Skeletal muscle tissue (tissue), 3 donors: ENCODE measurements at regions not wholly inside any gene's neighbourhood (a gene's known extent, or its start where the extent isn't known, plus 50 kb on each side); places are given as distances from the start of the nearest gene placed in this dataset.

Experiments used
- H3K27ac ChIP-seq: one replicate; pipeline ENCODE4 v1.7.0; 2013; ENCODE audit warnings: mild to moderate bottlenecking, low read depth, low read length, inconsistent platforms
- H3K27me3 ChIP-seq, 3 donors: one replicate each; pipeline ENCODE4 v1.7.0; 2013; ENCODE audit warnings: low read length in 3 of 3; ENCODE audit not compliant: control insufficient read depth in 3 of 3, insufficient read depth in 3 of 3
- H3K36me3 ChIP-seq, 3 donors: one replicate each; pipeline ENCODE4 v1.7.0; 2013; ENCODE audit warnings: low read length in 3 of 3; ENCODE audit not compliant: control insufficient read depth in 3 of 3, insufficient read depth in 3 of 3
- H3K4me1 ChIP-seq, 3 donors: one replicate each; pipeline ENCODE4 v1.7.0; 2013; ENCODE audit warnings: low read length in 3 of 3, mild to moderate bottlenecking in 3 of 3; ENCODE audit not compliant: control insufficient read depth in 3 of 3, insufficient read depth in 3 of 3
- H3K4me3 ChIP-seq, 3 donors: one replicate each; pipeline ENCODE4 v1.7.0; 2013; ENCODE audit warnings: low read length in 3 of 3
- H3K9ac ChIP-seq, 3 donors: one replicate each; pipeline ENCODE4 v1.7.0; 2013; ENCODE audit warnings: low read length in 3 of 3, mild to moderate bottlenecking in 3 of 3, moderate library complexity in 2 of 3, low read depth in 1 of 3
- H3K9me3 ChIP-seq, 3 donors: one replicate each; pipeline ENCODE4 v1.7.0; 2013; ENCODE audit warnings: low read length in 3 of 3; ENCODE audit not compliant: control insufficient read depth in 3 of 3
- donor health status: Osteomylitis.

DNA sequence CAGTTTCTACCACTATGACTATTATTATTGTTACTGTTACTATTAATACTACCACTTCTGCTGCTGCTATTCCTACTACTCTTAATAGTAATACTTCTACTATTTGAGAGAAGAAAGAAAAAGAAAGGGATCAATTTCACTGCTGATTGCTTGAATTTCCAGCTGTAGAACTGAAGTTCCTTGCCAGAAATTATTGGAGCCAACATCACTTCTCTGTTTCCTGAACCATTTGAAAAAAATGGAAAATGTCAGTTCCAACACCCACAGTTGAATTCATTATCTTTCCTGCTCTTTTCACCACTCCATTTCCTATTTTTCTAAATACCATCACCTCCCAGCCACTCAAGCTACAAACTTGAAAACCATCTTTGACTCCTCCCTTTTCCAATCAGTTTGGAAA, 54.1 kb upstream of the PIK3C2G start:
- H3K9me3 ChIP-seq, result no peaks in the 10 kb centered on the region
- H3K36me3 ChIP-seq, result no peaks in the 10 kb centered on the region
- no peaks in the 10 kb centered on the region for H3K27me3 ChIP-seq
- H3K27ac ChIP-seq, result no peak overlapping the region
- no peak overlapping the region for H3K9ac ChIP-seq
- no peak overlapping the region for H3K4me3 ChIP-seq
- H3K4me1 ChIP-seq, result no peaks in the 10 kb centered on the region

DNA sequence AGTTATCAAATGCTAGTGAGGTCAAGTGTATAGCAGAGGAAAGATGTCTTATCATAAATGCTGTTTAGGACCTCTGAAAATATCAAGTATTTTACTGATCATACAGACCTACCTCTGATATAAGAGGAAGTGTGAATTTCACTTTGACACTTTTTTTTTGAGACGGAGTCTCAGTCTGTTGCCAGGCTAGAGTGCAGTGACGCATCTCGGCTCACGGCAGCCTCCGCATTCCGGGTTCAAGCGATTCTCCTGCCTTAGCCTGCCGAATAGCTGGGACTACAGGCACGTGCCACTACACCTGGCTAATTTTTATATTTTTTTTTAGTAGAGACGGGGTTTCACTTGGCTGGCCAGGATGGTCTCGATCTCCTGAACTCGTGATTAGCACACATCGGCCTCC, 55.1 kb upstream of the PIK3C2G start:
- Histone ChIP-seq H3K9ac (no peak overlapping the region), H3K4me3 (no peak overlapping the region)

DNA sequence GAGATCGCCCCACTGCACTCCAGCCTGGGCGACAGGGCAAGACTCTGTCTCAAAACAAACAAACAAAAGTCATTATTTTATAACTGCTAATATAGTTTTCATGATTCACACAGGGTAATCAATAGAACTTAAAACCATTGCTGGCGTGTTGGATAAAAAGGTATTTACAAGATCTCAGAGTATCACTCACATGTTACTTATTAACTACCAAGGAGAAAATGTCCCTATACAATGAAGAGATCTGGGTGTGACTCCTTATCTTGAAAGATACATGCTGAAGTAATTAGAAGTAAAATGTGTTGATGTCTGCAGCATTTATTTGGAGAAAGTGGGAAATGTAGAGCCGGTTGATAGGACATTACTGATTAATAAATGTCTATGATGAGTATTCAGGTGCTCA, 57.3 kb upstream of the PIK3C2G start:
- Histone ChIP-seq H3K4me1 (no peaks in the 10 kb centered on the region), H3K27ac (no peak overlapping the region), H3K9ac (no peak overlapping the region), H3K36me3 (no peaks in the 10 kb centered on the region), H3K9me3 (no peaks in the 10 kb centered on the region), H3K27me3 (no peaks in the 10 kb centered on the region), H3K4me3 (no peak overlapping the region)

More for the DNA sequence above, 55.1 kb upstream of the PIK3C2G start:
- Histone ChIP-seq H3K36me3 (no peaks in the 10 kb centered on the region), H3K9me3 (no peaks in the 10 kb centered on the region), H3K27me3 (no peaks in the 10 kb centered on the region), H3K27ac (no peak overlapping the region), H3K4me1 (no peaks in the 10 kb centered on the region)

DNA sequence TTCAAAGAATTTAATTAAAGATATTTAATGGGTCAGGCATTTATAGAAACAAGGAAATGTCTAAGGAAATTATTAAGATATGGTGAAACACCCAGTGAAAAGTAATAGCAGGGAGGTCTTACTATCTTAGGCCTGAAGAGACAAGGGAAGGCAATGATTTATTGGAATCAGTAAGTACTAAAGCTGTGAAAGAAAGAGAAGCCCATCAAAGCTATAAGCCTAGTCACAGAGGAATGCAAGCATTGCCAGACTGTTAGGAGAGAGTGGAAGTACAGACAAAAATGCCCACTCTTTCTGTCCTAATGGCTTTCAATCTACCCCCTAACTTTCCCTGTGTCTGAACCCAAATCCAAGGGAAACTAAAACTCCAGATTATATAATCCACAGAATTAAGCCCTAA, 69.2 kb upstream of the PIK3C2G start:
- Histone ChIP-seq H3K9me3 (no peaks in the 10 kb centered on the region), H3K4me3 (no peak overlapping the region), H3K36me3 (no peaks in the 10 kb centered on the region), H3K9ac (no peak overlapping the region), H3K4me1 (no peaks in the 10 kb centered on the region), H3K27ac (no peak overlapping the region), H3K27me3 (no peaks in the 10 kb centered on the region)

DNA sequence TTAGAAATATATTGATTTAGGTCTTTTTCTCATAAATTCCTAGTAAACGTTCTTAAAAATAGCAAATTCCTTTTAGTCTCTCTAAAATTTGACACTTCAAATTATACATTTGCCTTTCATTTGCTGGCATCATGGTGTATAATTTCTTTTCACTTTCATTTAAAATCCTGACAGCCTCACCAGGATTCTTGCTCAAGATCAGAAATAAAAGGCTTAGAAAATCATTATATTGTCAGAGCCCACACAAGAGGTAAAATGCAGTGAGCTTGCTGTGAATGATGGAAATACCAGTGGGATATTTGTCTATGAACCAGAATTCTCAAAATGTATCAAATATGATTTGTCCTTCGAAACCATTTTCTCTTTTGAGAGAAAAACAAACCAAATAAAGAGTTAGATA, 78.2 kb upstream of the PIK3C2G start:
- Histone ChIP-seq H3K36me3 (no peaks in the 10 kb centered on the region), H3K4me1 (no peaks in the 10 kb centered on the region), H3K27me3 (no peaks in the 10 kb centered on the region), H3K9me3 (no peaks in the 10 kb centered on the region), H3K9ac (no peak overlapping the region), H3K27ac (no peak overlapping the region), H3K4me3 (no peak overlapping the region)

DNA sequence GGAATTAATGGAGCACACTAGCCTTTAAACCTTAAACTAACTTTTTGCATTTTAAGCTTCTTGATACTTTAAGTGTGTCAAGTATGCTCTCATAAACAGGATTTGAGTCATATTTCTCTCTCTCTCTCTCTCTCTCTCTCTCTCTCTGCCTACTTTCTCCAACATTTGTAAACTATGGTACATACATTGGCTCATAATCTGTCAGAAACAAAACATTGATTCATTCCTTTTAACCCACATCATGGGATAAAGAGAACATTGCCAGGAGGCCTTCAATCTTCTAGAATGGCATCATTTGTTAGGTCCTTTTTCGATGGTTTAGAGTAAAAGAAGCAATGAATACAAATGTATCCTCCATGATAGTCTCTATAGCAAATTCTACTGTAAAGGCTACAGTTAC, 81.6 kb upstream of the RERGL start:
- no peaks in the 10 kb centered on the region for H3K36me3 ChIP-seq
- H3K27me3 ChIP-seq, result no peaks in the 10 kb centered on the region
- no peak overlapping the region for H3K9ac ChIP-seq
- no peak overlapping the region for H3K27ac ChIP-seq
- H3K9me3 ChIP-seq, result peaks cover 0 to 2% (median 0%) of the 10 kb centered on the region in 3 donors
- no peak overlapping the region for H3K4me3 ChIP-seq
- H3K4me1 ChIP-seq, result no peaks in the 10 kb centered on the region

DNA sequence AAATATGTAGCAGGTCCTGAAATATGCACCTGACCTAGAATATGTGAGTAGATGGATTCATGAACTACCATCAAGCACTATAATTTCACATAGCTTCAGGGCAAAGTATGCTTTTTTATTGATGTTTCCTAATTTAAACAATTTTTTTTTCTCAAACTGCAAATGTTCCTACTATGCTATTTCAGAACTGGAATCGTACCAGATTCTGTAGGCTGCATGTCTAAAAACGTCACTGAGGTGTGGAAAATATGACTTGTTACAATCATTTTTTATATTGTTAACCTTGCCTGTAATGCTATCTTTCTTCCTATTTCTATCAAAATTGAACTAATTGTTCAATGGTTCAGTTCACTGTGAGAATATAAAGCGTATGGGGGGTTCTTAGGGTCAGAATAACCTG, 78.0 kb upstream of the RERGL start:
- H3K27ac ChIP-seq, result no peak overlapping the region
- H3K9ac ChIP-seq, result no peak overlapping the region
- H3K36me3 ChIP-seq, result no peaks in the 10 kb centered on the region
- peaks cover 0 to 2% (median 0%) of the 10 kb centered on the region in 3 donors for H3K9me3 ChIP-seq
- no peaks in the 10 kb centered on the region for H3K27me3 ChIP-seq
- H3K4me3 ChIP-seq, result no peak overlapping the region
- no peaks in the 10 kb centered on the region for H3K4me1 ChIP-seq

DNA sequence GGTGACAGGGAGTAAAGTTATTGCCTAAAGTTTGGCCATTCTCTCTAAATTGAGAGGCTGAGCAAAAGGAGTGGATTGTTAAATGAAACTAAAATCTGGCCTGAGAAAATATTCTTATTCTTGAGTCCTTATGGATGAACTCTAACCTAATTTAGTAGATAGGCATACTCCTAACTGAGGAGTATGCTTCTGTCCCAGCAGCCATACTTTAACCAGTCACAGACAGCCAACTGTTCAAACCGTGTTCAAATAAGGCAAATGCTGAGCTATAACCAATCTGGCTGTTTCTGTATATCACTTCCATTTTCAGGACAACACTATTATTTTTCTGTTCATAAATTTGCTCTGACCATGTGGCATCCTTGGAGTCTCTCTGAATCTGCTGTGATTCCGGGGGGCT, 75.9 kb upstream of the RERGL start:
- Histone ChIP-seq H3K9ac (no peak overlapping the region), H3K4me1 (no peaks in the 10 kb centered on the region), H3K36me3 (no peaks in the 10 kb centered on the region), H3K27me3 (no peaks in the 10 kb centered on the region), H3K9me3 (no peaks in the 10 kb centered on the region), H3K4me3 (no peak overlapping the region), H3K27ac (no peak overlapping the region)

DNA sequence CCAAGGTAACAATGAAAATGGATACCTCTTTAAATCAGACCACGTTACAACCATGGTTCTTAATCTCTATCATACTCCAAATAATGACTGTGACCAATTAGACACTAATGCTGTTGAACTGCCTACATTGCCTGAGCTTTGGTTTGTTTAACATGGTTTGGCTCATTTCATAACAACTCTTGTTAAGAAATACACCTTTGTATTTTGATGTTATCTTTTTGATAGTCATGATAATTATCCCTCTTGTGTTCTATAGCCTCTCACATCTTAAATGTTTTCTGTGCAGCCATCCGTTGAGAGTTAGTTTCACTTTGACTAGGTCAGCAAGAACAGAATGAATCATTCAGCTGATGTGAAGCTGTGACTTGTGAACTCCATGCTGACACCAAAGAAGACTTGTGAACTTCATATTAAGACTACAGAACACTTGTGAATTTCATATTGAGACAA, 75.5 kb upstream of the RERGL start:
- H3K4me1 ChIP-seq, result no peaks in the 10 kb centered on the region
- peak overlapping the region in 1 of 3 donors; percentile 18 for H3K4me3 ChIP-seq
- H3K27me3 ChIP-seq, result no peaks in the 10 kb centered on the region
- no peaks in the 10 kb centered on the region for H3K9me3 ChIP-seq
- H3K36me3 ChIP-seq, result no peaks in the 10 kb centered on the region
- no peak overlapping the region for H3K27ac ChIP-seq
- H3K9ac ChIP-seq, result no peak overlapping the region

DNA sequence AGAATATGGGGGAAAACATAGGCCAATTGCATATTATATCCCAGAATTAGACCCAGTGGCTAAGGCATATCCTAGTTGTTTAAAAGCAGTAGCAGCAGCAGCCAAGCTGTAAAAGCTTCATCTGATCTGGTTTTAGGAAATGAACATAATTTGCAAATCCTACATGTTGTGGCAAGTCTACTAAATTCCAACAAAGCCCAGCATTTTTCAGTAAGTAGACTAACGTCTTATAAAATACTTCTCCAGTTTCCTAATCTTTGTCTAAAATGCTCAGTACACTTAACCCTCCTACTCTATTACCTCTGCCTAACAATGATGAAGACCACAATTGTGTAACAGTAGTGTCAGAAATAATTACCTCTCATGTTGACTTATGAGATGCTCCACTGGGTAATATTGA, 70.9 kb upstream of the RERGL start:
- H3K36me3 ChIP-seq, result no peaks in the 10 kb centered on the region

More for the DNA sequence above, 70.9 kb upstream of the RERGL start:
- H3K9me3 ChIP-seq, result peaks cover 0 to 6% (median 3%) of the 10 kb centered on the region in 3 donors
- H3K4me1 ChIP-seq, result no peaks in the 10 kb centered on the region
- no peaks in the 10 kb centered on the region for H3K27me3 ChIP-seq
- H3K9ac ChIP-seq, result no peak overlapping the region
- no peak overlapping the region for H3K4me3 ChIP-seq
- H3K27ac ChIP-seq, result no peak overlapping the region
